ENCODE measurements at regions not wholly inside any gene's neighbourhood (a gene's known extent, or its start where the extent isn't known, plus 50 kb on each side); places are given as distances from the start of the nearest gene placed in this dataset.

GRCh38 chr1:10848109-10848684 is 51.8 kb upstream of the CASZ1 start:
- DNase-seq, result no peak

GRCh38 chr1:10850026-10850425 is 53.6 kb upstream of the CASZ1 start:
- DNase-seq, result no peak

GRCh38 chr1:10851024-10852013 is 54.9 kb upstream of the CASZ1 start:
- no peak for DNase-seq

GRCh38 chr1:10852018-10852417 is 55.6 kb upstream of the CASZ1 start:
- no peak for DNase-seq

GRCh38 chr1:10852486-10852885 is 56.0 kb upstream of the CASZ1 start:
- no peak for DNase-seq

GRCh38 chr1:10852998-10853520 is 56.6 kb upstream of the CASZ1 start:
- no peak for DNase-seq

- no peak for DNase-seq
These were observed 57.3 kb upstream of the CASZ1 start for GRCh38 chr1:10853701-10854100.

- no peak for DNase-seq
These were observed 58.5 kb upstream of the CASZ1 start for GRCh38 chr1:10854856-10855459.

GRCh38 chr1:10856176-10856683 is 59.8 kb upstream of the CASZ1 start:
- no peak for DNase-seq

GRCh38 chr1:10856863-10857598 is 60.6 kb upstream of the CASZ1 start:
- no peak for DNase-seq

- no peak for DNase-seq
These were observed 61.2 kb upstream of the CASZ1 start for GRCh38 chr1:10857687-10858086.

GRCh38 chr1:10860218-10860617 is 63.8 kb upstream of the CASZ1 start:
- no peak for DNase-seq

- DNase-seq, result no peak
These were observed 64.2 kb upstream of the CASZ1 start for GRCh38 chr1:10860682-10861081.

GRCh38 chr1:10861822-10862221 is 65.4 kb upstream of the CASZ1 start:
- DNase-seq, result no peak

GRCh38 chr1:10862743-10863335 is 66.4 kb upstream of the CASZ1 start:
- DNase-seq, result no peak

GRCh38 chr1:10863886-10864285 is 67.4 kb upstream of the CASZ1 start:
- no peak for DNase-seq

GRCh38 chr1:10864776-10865175 is 68.3 kb upstream of the CASZ1 start:
- no peak for DNase-seq

GRCh38 chr1:10865518-10866320 is 69.3 kb upstream of the CASZ1 start:
- no peak for DNase-seq

- no peak for DNase-seq
These were observed 70.1 kb upstream of the CASZ1 start for GRCh38 chr1:10866321-10867093.

- no peak for DNase-seq
These were observed 70.8 kb upstream of the CASZ1 start for GRCh38 chr1:10867138-10867721.
